GM19397 (cell line): ENCODE measurements at regions not wholly inside any gene's neighbourhood (a gene's known extent, or its start where the extent isn't known, plus 50 kb on each side); places are given as distances from the start of the nearest gene placed in this dataset.
A peak's percentile ranks its signal among the peaks of the same experiment; 100 is the strongest.

ENCODE experiments used
- ATAC-seq: cut with Tn5 transposase; IDR thresholded peaks from one replicate; pipeline ENCODE4 v1.9.1; 2021; ENCODE audit warnings: mild to moderate bottlenecking, moderate library complexity; ENCODE audit not compliant: unreplicated experiment

GRCh38 chrX:148361641-148362040 is 138.8 kb upstream of the AFF2 start:
- no peak for ATAC-seq

- no peak for ATAC-seq
These were observed 136.8 kb upstream of the AFF2 start for GRCh38 chrX:148363471-148364235.

DNA sequence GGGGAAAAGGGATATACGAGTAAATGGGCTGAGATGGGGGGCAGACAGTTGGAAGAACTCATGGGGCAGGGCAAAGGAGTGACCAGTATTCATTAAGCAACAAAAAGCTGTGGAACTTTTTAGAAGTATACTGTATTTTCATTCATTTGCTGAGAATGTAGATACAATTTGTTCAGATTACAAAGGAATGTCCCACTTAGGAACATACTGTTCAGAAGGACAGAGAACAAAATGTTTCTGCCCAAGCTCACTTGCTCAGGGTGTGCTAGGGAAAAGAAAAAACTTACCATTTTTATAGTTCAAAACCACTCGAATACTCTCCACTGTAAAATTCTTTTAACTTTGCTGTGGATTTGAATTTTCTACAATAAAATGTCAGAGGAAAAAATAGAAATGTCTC is 135.2 kb upstream of the AFF2 start:
- no peak for ATAC-seq

GRCh38 chrX:148371291-148371690 is 129.1 kb upstream of the AFF2 start:
- ATAC-seq, result no peak

- ATAC-seq, result no peak
These were observed 127.5 kb upstream of the AFF2 start for GRCh38 chrX:148372925-148373324.

DNA sequence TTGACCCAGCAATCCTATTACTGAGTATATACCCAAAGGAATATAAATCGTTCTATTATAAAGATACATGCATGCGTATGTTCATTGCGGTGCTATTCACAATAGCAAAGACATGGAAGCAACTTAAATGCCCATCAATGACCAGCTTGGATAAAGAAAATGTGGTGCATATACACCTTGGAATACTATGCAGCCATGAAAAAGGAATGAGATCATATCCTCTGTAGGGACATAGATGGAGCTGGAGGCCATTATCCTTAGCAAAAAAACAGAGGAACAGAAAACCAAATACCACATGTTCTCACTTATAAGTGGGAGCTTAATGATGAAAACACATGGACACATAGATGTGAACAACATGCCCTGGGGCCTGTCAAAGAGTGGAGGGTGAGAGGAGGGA is 124.1 kb upstream of the AFF2 start:
- no peak for ATAC-seq

GRCh38 chrX:148380107-148380506 is 120.3 kb upstream of the AFF2 start:
- no peak for ATAC-seq

GRCh38 chrX:148380650-148381561 is 119.5 kb upstream of the AFF2 start:
- peak; percentile 95 for ATAC-seq

GRCh38 chrX:148381603-148382002 is 118.8 kb upstream of the AFF2 start:
- peak; percentile 26 for ATAC-seq

GRCh38 chrX:148382983-148383382 is 117.4 kb upstream of the AFF2 start:
- no peak for ATAC-seq

- no peak for ATAC-seq
These were observed 114.9 kb upstream of the AFF2 start for GRCh38 chrX:148385471-148385870.

DNA sequence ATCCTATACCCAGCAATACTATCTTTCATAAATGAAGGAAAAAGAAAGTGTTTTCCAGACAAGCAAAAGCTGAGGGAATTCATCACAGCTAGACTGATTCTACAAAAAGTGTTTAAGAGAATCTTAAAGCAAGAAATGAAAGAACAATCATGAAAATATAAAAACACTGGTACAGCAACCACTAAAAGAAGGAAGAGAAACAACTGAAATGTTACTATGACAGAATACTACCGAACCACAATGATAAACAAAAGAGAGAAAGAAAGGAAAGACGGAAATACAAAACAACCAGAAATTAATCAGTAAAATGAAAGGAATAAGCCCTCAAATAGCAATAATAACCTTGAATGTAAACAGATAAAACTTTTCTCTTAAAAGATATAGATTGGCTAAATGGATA is 110.8 kb upstream of the AFF2 start:
- no peak for ATAC-seq

- ATAC-seq, result no peak
These were observed 88.4 kb upstream of the AFF2 start for GRCh38 chrX:148412006-148412405.

DNA sequence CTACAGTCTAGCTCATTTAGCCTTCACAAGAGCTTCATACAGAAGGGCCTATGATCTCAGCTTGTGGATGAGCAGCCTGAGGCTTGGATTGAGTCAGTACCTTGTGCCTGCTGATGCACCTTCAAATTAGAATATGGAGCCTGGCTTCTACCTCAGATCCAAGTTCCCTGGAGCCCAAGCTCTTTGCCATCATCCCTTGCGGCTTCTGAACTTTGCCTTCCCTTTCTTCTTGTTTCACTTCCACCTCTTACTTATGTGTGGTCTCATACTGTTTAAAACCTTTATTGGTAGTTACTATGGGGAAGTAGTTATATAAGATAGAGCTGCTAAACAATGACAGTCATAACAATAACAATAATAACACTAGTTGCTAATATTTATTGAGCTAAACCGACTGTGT is 84.3 kb upstream of the AFF2 start:
- no peak for ATAC-seq

- no peak for ATAC-seq
These were observed 83.5 kb upstream of the AFF2 start for GRCh38 chrX:148416931-148417330.

- no peak for ATAC-seq
These were observed 82.5 kb upstream of the AFF2 start for GRCh38 chrX:148417934-148418333.

DNA sequence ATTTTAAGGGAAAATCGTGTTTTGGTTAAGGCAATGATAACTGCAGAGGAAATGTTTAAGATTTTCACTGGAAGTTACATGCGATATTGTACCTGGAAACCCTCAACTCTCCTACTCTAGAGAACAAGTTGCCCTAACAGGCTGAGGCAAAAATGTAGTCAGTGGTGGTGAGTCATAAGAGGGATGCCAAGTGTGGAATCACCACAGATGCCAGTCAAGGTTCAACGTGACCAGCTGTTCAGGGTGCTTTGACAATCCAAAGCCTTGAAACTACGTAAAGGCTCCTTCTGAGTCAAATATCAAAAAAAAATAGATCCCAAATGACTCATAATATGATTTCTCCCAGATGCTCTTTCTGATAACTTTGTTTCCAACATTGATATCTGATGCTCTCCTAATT is 77.9 kb upstream of the AFF2 start:
- ATAC-seq, result no peak

DNA sequence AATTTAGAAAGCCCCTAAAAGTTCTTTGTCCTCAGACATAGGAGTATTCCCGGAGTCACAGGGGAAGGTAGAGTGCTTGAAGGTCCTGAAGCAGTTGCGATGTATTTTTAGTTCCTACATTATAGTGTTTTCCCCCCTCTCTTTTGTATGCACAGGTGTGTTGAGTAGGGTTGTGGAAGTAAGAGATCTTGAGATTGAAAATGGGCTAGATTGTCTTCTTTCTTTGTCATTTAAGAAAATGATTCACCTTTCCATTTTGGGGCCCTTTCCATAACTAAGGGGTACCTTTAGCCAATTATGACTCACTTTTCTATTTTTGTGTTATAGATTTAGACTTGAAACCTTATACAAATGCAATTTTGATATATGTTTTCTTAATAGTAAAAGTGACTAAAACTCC is 75.8 kb upstream of the AFF2 start:
- ATAC-seq, result no peak

GRCh38 chrX:148426467-148426866 is 74.0 kb upstream of the AFF2 start:
- no peak for ATAC-seq

GRCh38 chrX:148441387-148441786 is 59.0 kb upstream of the AFF2 start:
- ATAC-seq, result no peak

GRCh38 chrX:148443216-148443615 is 57.2 kb upstream of the AFF2 start:
- no peak for ATAC-seq

GRCh38 chrX:148448686-148449085 is 51.7 kb upstream of the AFF2 start:
- no peak for ATAC-seq
